DMS114 treated with DMSO at 0.1 percent for 48 hours (cell line): ENCODE measurements at regions not wholly inside any gene's neighbourhood (a gene's known extent, or its start where the extent isn't known, plus 50 kb on each side); places are given as distances from the start of the nearest gene placed in this dataset.

Source experiments
- DNase-seq: peaks from one replicate; lab custom pipeline; 2025; ENCODE audit not compliant: unreplicated experiment; lab: John Stamatoyannopoulos, UW

GRCh38 chr14:25108291-25108690 lies 58.3 kb upstream of the STXBP6 start:
- DNase-seq = no peak

GRCh38 chr14:25103820-25104219 lies 53.9 kb upstream of the STXBP6 start:
- no peak for DNase-seq

DNA sequence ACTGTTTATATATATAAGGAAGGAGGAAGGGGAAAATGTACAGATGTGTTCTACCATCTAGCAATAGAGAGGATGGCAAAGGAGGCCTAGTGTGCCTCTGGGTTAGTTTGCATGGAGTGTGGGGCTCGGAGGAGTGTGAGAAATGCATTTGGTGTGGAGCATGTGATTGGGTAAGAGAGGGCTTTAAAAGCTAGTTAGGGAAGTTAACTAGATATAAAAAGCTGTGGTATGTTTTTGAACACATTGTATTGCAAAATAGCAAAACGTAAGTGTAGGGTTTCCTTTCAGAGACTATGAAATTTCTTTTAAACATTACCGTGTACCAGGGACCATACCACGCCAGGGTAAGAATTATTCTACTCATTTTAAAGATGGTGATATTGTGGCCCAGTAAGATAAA lies 53.3 kb upstream of the STXBP6 start:
- DNase-seq = no peak

DNA sequence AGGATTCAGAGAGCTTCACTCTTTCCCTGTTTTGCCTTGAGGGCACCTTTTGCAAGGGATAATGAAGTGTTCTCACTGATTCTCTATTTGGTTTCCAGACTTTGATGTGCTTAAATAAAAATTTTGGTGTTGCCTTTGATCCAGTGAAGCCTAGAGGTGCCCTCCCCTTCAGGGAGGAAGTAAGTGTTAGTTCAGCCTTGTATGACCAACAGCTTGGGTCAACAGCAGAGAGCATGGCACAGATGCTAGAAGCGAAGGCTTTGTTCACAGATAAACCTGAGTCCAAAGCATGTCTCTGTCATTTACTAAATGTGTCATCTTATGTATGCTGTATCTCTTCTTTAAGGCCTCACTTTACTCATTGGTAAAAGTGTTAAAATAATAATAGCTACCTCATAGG lies 52.8 kb upstream of the STXBP6 start:
- no peak for DNase-seq

GRCh38 chr14:25101276-25101675 lies 51.3 kb upstream of the STXBP6 start:
- DNase-seq = no peak
